Stimulated activated memory B cell treated with anti-CD40 and anti-IgM and Interleukin-4, amounts not matched to agents 10 μg/mL and 1 μg/mL and 100 μg/mL, for 72 hours (primary cell): ENCODE measurements at regions not wholly inside any gene's neighbourhood (a gene's known extent, or its start where the extent isn't known, plus 50 kb on each side); places are given as distances from the start of the nearest gene placed in this dataset.
"Not testable (repeated sequence)": the region's sequence is repeated elsewhere in the genome, so short reads cannot be mapped to it uniquely, and the experiment has no call there.

Experiments used
- ATAC-seq: fragments of 150-1000 bp; cut with Tn5 transposase; 2 replicates; pipeline ENCODE4 v1.10.0; 2021
- H3K27ac Mint-ChIP-seq: one replicate; pipeline ENCODE4 v1.8.0; 2022; ENCODE audit warnings: mild to moderate bottlenecking, mixed read lengths
- H3K27me3 Mint-ChIP-seq: one replicate; pipeline ENCODE4 v1.8.0; 2022; ENCODE audit warnings: mixed read lengths
- H3K36me3 Mint-ChIP-seq: one replicate; pipeline ENCODE4 v1.8.0; 2022; ENCODE audit warnings: mixed read lengths
- H3K4me1 Mint-ChIP-seq: one replicate; pipeline ENCODE4 v1.8.0; 2022; ENCODE audit warnings: mixed read lengths
- H3K4me3 Mint-ChIP-seq: one replicate; pipeline ENCODE4 v1.8.0; 2022; ENCODE audit warnings: mild to moderate bottlenecking, moderate library complexity, mixed read lengths
- H3K9me3 Mint-ChIP-seq: one replicate; pipeline ENCODE4 v1.8.0; 2022; ENCODE audit warnings: mixed read lengths

DNA sequence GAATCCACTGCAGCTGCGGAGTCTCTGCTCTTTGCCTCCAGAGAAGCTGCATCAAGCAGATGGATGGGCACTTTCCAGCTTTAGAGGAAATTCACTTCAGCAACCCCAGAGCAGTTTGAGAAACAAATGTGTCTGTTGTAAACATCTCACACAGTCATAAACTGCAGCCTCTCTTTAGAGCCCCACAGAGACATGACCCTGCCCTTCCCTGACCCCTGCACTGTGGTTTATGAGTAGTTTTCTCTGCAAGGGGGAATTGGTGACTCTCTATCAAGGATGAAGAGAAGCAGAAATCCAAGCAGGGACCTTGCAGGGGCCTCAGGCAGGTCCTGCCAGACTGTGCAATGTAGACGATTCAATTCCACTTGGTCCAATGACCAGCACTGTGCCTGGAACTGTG, 160.2 kb downstream of the SH2D4B start:
- H3K27ac Mint-ChIP-seq = no peak overlapping the region
- H3K4me1 Mint-ChIP-seq = peaks cover 6% of the 10 kb centered on the region
- H3K36me3 Mint-ChIP-seq = no peaks in the 10 kb centered on the region
- peaks cover 26% of the 10 kb centered on the region for H3K27me3 Mint-ChIP-seq
- H3K4me3 Mint-ChIP-seq = no peak overlapping the region
- H3K9me3 Mint-ChIP-seq = no peaks in the 10 kb centered on the region
- no peak for ATAC-seq

DNA sequence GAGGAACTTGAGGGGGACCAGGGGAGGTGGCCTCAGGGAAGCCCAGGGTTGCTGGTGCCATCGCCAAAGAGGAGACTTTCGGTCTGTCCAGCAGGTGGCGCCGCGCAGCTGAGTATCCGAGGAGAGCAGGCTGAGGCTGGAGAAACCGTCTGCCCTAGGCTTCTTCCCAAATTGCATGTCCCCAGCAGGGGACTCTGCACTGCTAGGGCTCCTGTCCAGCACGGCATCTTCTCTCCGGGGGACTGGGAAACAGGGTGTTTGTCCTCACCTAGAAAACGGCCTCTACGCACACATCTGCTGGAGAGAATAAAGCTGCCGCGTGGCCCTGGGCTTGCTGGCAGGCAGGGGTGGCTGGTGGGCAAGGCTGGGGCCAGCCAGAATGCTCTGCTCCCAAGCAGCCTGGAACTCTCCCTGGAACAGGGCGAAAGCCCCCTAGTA, 161.9 kb downstream of the SH2D4B start:
- Mint-ChIP-seq H3K9me3 (no peaks in the 10 kb centered on the region), H3K27ac (no peak overlapping the region), H3K4me3 (no peak overlapping the region), H3K36me3 (no peaks in the 10 kb centered on the region), H3K27me3 (peaks cover 21% of the 10 kb centered on the region), H3K4me1 (peaks cover 6% of the 10 kb centered on the region)
- peak; percentile 68 for ATAC-seq

DNA sequence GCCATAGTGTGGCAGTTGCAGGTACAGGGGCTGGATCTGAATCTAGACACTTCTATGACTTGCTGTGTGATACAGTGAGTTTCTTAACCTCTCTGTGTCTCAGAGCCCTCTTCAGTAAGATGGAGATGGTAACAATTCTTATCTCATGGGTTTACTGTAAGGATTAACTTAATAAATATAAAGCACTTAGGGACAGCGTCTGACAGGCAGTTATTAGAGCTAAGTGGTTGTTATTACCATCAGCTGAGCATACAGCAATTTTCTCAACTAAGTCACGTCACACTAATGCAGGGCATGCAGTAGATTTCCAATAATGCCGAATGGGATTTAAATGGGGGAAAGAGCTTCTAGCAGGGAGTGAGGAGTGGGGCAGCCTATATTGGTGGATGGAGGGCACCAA, 162.6 kb downstream of the SH2D4B start:
- Mint-ChIP-seq H3K4me3 (no peak overlapping the region), H3K36me3 (no peaks in the 10 kb centered on the region), H3K4me1 (peaks cover 6% of the 10 kb centered on the region), H3K9me3 (no peaks in the 10 kb centered on the region), H3K27me3 (peaks cover 21% of the 10 kb centered on the region), H3K27ac (no peak overlapping the region)
- ATAC-seq = no peak

DNA sequence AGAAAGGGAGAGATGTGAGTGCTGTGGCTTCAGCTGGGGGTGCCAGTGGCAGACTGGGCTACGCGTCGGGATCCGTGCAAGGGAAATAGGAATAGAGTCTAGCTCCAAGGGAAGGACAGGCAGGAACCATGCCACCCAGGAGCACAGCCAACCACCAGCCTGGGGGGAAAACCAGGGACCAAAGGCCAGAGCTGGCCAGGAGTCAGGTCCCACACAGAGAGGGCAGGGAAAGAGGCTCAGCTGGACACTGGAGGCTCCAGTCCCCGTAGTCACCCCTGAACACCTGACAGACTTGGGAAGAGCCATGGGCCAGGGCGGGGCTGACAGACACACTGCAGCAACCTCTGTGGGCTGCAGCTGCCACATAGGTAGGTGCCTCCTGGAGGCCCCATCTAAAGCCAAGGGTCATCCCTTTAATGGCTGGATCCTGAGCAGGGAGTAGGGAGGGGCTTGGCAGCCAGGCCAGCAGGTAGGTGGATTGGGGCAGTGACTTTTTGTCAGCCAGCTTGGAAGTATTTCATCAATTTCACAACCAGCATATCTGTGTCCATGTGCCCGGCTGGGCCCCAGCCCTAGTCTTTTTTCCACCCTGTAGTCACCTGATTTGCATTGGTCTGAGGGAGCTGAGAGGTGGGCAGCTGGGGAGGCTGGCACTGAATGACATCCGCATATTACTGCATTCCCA, 163.2 kb downstream of the SH2D4B start:
- Mint-ChIP-seq H3K4me1 (peaks cover 6% of the 10 kb centered on the region), H3K9me3 (no peaks in the 10 kb centered on the region), H3K4me3 (no peak overlapping the region), H3K36me3 (no peaks in the 10 kb centered on the region), H3K27me3 (peaks cover 21% of the 10 kb centered on the region), H3K27ac (no peak overlapping the region)
- peak; percentile 44 for ATAC-seq

DNA sequence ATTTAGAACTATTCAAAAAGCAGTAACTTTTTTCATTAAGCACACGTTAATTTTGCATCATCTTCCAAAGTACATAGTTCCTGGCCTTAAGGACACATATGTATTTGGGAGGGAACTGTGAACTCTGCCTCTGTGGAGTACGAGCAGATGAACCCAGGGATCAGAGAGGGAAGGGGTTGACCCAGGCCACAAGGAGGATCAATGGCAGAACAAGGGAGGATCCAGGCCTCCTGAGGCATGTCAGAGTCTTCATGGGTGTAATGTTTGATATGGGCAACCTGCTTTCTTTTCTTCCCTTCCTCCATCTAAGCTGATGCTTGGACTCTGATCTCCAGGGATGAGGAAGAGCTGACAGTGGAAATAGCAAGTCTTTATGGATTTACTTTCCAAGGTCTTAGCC, 164.0 kb downstream of the SH2D4B start:
- H3K9me3 Mint-ChIP-seq = peaks cover 3% of the 10 kb centered on the region
- H3K4me1 Mint-ChIP-seq = peaks cover 6% of the 10 kb centered on the region
- no peak overlapping the region for H3K27ac Mint-ChIP-seq
- no peak overlapping the region for H3K4me3 Mint-ChIP-seq
- H3K36me3 Mint-ChIP-seq = no peaks in the 10 kb centered on the region
- peaks cover 21% of the 10 kb centered on the region for H3K27me3 Mint-ChIP-seq
- ATAC-seq = no peak

DNA sequence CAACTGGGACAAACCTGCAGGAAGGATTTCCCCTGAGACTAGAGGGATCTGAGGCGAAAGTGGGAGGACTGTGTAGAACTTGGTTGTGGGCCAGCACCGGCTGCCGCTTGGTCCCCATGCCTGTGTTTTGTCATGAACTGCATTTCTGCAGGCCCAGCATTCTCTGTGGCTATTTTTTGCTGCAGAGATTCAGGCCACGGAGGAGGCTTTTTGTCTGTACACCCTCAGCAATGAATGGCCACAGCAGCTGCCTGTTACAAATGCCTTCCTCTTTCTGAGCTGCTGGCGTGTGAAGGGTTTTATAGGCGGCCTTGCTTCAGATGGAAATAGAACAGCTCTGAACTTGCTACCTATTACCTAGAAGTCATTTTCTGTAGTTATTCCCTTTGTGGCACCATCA, 164.4 kb downstream of the SH2D4B start:
- H3K4me1 Mint-ChIP-seq = peaks cover 6% of the 10 kb centered on the region
- no peak overlapping the region for H3K27ac Mint-ChIP-seq

DNA sequence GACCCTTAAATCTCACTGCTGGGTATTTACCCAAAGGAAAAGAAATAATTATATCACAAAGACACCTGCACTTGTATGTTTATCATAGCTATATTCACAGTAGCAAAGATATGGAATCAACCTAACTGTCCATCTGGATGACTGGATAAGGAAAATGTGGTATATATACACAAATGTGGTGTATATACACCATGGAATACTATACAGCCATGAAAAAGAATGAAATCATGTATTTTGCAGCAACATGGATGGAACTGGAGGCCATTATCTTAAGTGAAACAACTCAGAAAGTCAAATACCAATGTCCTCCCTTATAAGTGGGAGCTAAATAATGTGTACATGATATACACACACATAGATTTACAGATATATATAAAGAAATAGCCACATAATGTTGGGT, 168.2 kb downstream of the SH2D4B start:
- H3K27ac Mint-ChIP-seq = no peak overlapping the region
- peaks cover 7% of the 10 kb centered on the region for H3K27me3 Mint-ChIP-seq
- H3K36me3 Mint-ChIP-seq = no peaks in the 10 kb centered on the region
- peaks cover 3% of the 10 kb centered on the region for H3K9me3 Mint-ChIP-seq
- H3K4me1 Mint-ChIP-seq = no peaks in the 10 kb centered on the region
- no peak overlapping the region for H3K4me3 Mint-ChIP-seq
- ATAC-seq = no peak

More for the DNA sequence above, 164.4 kb downstream of the SH2D4B start:
- peaks cover 3% of the 10 kb centered on the region for H3K9me3 Mint-ChIP-seq
- no peaks in the 10 kb centered on the region for H3K36me3 Mint-ChIP-seq
- no peak overlapping the region for H3K4me3 Mint-ChIP-seq
- H3K27me3 Mint-ChIP-seq = peaks cover 18% of the 10 kb centered on the region
- no peak for ATAC-seq

DNA sequence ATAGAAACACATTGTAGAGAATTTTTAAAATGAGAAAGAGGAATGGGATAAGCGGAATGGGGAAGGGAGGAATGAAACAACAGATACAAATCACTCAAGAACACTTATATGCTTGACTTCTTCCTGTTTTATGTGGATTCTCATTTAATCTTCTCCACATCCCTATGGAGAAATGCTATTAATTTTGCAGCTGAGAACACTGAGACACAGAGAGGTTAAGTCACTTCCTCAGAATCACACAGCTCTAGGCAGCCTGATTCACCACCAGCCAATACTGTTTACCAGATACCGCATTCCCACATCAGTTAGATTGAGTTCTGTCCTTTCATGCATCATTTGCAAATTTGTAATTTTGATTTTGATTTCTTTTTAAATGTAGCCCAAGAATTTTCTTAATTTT, 170.5 kb downstream of the SH2D4B start:
- ATAC-seq = no peak
- peaks cover 22% of the 10 kb centered on the region for H3K27me3 Mint-ChIP-seq
- no peaks in the 10 kb centered on the region for H3K36me3 Mint-ChIP-seq
- no peaks in the 10 kb centered on the region for H3K4me1 Mint-ChIP-seq
- H3K27ac Mint-ChIP-seq = no peak overlapping the region
- H3K9me3 Mint-ChIP-seq = peaks cover 3% of the 10 kb centered on the region
- no peak overlapping the region for H3K4me3 Mint-ChIP-seq

DNA sequence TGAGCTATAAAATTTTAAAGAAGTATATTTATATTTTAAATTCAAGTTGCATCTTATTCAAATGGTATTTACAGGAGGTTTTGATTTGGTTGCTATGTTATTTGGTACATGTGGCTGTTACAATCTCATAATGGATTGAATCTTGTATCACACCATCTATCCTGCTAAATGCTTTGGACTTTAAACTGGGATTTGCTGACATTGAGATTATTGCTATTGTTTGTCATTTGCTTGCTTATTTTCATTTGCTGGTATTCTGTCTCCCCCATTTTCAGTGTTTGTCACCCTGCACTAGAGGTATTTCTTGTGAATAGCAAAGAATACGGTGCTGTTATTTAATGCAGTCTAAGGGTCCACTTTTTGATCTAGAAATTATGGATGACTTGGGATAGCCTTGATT, 171.1 kb downstream of the SH2D4B start:
- H3K9me3 Mint-ChIP-seq = peaks cover 3% of the 10 kb centered on the region
- H3K27me3 Mint-ChIP-seq = peaks cover 22% of the 10 kb centered on the region
- no peak overlapping the region for H3K4me3 Mint-ChIP-seq
- no peaks in the 10 kb centered on the region for H3K4me1 Mint-ChIP-seq
- ATAC-seq = no peak
- H3K36me3 Mint-ChIP-seq = no peaks in the 10 kb centered on the region
- H3K27ac Mint-ChIP-seq = no peak overlapping the region

DNA sequence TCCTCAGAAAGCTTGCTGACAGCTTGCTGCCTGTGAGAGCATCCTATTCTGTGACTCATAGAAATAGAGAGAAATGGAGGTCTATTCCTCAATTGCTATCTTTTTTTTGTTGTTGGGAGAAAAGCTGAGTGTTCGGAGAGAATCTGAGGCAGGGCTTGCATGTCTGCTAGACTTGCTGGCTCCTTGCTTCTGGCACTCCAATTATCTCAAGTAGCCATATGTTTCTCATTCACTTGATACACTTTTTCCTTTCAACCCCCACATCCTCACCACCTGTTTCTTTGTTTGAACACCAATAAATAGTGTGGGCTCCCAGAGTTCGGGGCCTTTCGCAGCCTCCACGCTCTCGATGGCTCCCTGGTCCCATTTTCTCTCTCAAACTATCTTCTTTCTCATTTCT, 172.2 kb downstream of the SH2D4B start:
- H3K4me1 Mint-ChIP-seq = no peaks in the 10 kb centered on the region
- no peak for ATAC-seq
- no peak overlapping the region for H3K4me3 Mint-ChIP-seq
- H3K9me3 Mint-ChIP-seq = peaks cover 3% of the 10 kb centered on the region
- H3K36me3 Mint-ChIP-seq = no peaks in the 10 kb centered on the region
- H3K27ac Mint-ChIP-seq = no peak overlapping the region
- peaks cover 22% of the 10 kb centered on the region for H3K27me3 Mint-ChIP-seq

DNA sequence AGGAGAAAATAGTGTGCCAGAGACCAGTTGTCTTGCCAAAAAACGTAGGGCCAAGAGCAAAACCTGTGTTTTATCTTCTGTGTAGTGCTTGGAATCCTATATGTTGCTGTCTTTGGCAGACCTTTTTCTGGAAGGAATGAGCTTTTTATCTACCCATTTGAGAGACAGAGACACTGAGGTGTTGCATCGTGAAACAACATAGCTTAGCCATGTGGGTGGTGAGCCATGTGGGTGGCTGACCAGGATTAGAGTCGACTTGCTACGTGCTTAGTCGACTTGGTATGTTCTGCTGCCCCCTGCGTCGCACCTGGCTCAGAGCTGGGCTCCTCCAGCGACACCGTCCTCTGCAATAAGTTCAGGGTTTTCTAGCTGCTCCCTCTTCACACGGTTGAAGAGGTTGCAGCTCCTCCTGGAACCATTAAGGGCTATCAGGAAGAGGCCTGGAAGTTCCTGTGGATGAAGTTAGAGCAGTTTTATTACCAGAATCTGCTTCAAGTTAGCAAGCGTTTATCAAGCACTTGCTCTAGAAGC, 175.8 kb downstream of the SH2D4B start:
- Mint-ChIP-seq H3K4me3 (no peak overlapping the region), H3K27me3 (peaks cover 34% of the 10 kb centered on the region), H3K4me1 (no peaks in the 10 kb centered on the region), H3K36me3 (no peaks in the 10 kb centered on the region), H3K9me3 (no peaks in the 10 kb centered on the region), H3K27ac (no peak overlapping the region)
- no peak for ATAC-seq

DNA sequence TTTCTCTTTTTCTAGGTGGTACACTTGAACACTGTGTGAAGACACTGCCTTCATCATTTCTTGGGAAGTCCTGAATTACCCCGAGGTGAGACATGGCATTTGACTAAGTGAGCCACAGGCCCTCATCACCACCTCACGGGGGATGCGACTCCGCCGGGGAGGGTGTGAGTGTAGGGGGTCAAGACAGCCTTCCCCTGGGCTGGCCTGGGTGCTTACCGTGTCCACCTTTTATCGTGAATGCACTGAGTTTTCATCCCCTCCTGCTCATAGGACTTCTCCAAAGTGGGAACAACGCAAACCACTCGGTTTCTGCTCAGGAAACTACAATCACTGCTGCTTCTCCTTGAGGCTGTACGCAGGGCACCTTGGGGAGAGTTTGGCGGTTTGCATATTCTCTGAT, 176.9 kb downstream of the SH2D4B start:
- no peaks in the 10 kb centered on the region for H3K4me1 Mint-ChIP-seq
- H3K4me3 Mint-ChIP-seq = no peak overlapping the region
- H3K36me3 Mint-ChIP-seq = no peaks in the 10 kb centered on the region
- peaks cover 34% of the 10 kb centered on the region for H3K27me3 Mint-ChIP-seq
- H3K9me3 Mint-ChIP-seq = no peaks in the 10 kb centered on the region
- ATAC-seq = peak; percentile 3
- H3K27ac Mint-ChIP-seq = no peak overlapping the region

DNA sequence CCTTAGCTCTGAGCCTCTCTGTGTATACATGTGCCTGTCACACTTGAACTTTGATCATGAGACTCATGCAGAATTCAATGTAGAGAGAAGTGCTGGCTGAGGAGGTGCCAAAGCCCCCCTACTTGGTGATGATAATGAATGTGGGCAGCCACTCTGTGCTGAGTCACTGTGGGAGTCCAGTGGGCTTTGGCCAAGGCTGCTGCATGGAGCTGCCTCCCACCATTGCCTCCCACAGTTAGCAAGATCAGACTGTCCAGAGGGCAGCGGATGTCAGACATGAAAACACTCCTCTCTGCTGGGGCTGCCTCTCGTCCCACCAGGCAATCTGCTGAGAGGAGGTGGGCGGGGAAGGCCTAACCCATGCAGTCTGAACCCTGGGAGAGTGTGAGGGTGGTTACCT, 180.3 kb downstream of the SH2D4B start:
- H3K36me3 Mint-ChIP-seq = no peaks in the 10 kb centered on the region
- H3K27ac Mint-ChIP-seq = no peak overlapping the region
- H3K27me3 Mint-ChIP-seq = peaks cover 14% of the 10 kb centered on the region
- H3K4me3 Mint-ChIP-seq = no peak overlapping the region
- peaks cover 2% of the 10 kb centered on the region for H3K9me3 Mint-ChIP-seq
- H3K4me1 Mint-ChIP-seq = no peaks in the 10 kb centered on the region
- peak; percentile 5 for ATAC-seq

DNA sequence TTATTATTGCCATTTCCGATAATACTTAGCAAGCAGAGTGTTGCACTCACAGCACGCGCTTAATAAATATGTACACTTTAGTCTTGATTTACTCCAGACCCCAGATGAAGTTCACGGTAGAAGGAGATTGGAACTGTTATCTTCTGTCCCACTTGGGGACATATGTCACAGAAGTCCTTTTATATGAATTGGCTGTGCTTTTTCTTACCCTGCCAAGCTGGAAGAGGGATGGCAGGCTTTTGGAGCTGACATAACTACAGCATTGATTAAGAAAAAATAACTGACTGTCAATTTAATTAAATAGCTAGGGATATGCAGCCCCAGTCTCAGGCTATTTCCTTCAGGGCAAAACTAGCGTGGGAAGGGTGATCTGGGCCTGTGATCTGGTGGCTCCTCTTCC, 182.2 kb downstream of the SH2D4B start:
- H3K4me3 Mint-ChIP-seq = no peak overlapping the region
- no peak for ATAC-seq
- no peak overlapping the region for H3K27ac Mint-ChIP-seq
- H3K27me3 Mint-ChIP-seq = peaks cover 12% of the 10 kb centered on the region
- H3K9me3 Mint-ChIP-seq = peaks cover 2% of the 10 kb centered on the region
- no peaks in the 10 kb centered on the region for H3K36me3 Mint-ChIP-seq
- no peaks in the 10 kb centered on the region for H3K4me1 Mint-ChIP-seq

DNA sequence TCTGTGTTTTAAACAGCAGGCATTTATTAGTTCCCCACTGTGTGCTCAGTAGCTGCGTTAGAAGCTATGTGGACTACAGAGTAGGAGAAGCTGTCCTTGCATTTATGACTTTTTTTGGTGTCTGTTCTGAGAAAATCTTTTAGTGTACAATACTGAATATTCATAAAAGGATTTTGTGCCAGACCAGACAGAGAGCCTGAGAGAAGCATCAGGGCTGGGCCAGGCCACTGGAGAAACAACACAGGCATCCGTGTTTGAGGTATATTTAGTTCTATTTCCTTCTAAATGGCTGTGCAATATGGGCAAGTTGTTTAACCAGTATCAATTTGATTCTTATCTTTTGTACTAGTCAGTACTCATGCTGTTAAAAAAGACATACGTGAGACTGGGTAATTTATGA, 182.8 kb downstream of the SH2D4B start:
- Mint-ChIP-seq H3K4me1 (no peaks in the 10 kb centered on the region), H3K9me3 (peaks cover 2% of the 10 kb centered on the region), H3K27ac (no peak overlapping the region), H3K4me3 (no peak overlapping the region), H3K27me3 (peaks cover 12% of the 10 kb centered on the region), H3K36me3 (no peaks in the 10 kb centered on the region)
- ATAC-seq = no peak

DNA sequence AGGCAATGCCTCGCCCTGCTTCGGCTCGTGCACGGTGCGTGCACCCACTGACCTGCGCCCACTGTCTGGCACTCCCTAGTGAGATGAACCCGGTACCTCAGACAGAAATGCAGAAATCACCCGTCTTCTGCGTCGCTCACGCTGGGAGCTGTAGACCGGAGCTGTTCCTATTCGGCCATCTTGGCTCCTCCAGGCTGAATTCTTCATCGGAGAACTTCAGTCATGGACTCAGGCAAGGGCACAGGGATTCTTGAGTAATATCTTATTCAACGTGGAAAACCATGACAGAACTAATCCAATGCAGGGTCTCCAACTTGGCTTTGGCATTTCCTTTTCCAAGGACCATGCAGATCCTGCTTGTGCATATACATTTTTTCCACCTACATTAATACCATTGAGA, 190.7 kb downstream of the SH2D4B start:
- H3K36me3 Mint-ChIP-seq, ATAC-seq, H3K4me1 Mint-ChIP-seq, H3K27ac Mint-ChIP-seq, H3K9me3 Mint-ChIP-seq, H3K27me3 Mint-ChIP-seq, H3K4me3 Mint-ChIP-seq: not testable (repeated sequence)
